ENCODE measurements at regions not wholly inside any gene's neighbourhood (a gene's known extent, or its start where the extent isn't known, plus 50 kb on each side); places are given as distances from the start of the nearest gene placed in this dataset.

DNA sequence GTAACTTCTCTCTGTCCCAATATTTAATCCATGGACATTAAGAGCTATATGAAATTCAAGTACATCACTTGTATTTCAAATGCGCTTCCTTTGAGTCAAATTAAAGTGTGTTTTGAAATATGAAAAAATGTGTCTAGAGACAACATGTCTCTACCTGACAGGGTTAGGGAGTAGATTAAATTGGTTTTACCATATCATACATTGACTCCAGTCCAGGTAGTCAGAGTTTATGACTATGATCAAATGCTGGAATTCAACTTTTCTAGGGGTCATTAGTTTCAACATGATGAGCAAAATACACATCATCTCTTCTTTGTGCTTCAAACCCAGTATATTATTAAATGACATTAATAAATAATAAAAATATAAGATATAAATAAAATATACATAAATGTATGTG is 259.2 kb downstream of the CDH10 start:
- no peak for DNase-seq

DNA sequence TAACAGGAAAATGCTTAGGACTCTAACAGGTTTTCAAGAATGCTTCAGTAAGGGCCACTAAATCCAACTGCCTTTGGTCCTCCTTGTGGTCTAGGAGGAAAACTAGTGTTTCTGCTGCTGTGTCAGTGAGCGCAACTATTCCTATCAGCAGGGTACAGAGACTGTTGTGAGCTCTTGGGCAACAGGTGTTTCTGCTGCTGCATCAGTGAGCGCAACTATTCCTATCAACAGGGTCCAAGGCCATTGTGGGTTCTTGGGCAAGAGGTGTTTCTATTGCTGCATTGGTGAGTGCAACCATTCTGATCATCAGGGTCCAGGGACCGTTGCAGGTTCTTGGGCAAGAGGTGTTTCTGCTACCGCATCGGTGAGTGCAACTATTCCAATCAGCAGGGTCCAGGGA is 256.3 kb downstream of the CDH10 start:
- DNase-seq: no peak

DNA sequence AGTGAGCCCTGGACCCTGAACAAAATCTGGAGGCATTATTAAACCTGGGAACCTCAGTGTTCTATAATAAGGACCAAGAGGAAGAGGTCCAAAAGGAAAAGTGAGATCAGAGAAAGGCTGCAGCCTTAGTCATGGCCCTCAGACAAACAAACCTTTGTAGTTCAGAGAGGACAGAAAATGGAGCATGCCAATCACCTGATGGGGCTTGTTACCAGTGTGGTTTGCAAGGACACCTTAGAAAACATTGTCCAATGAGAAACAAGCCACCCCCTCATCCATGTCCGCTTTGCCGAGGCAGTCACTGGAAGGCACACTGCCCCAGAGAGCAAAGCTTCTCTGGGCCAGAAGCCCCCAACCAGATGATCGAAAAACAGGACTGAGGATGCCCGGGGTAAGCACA is 254.8 kb downstream of the CDH10 start:
- no peak for DNase-seq

GRCh38 chr5:24391816-24392215 is 253.0 kb downstream of the CDH10 start:
- no peak for DNase-seq

DNA sequence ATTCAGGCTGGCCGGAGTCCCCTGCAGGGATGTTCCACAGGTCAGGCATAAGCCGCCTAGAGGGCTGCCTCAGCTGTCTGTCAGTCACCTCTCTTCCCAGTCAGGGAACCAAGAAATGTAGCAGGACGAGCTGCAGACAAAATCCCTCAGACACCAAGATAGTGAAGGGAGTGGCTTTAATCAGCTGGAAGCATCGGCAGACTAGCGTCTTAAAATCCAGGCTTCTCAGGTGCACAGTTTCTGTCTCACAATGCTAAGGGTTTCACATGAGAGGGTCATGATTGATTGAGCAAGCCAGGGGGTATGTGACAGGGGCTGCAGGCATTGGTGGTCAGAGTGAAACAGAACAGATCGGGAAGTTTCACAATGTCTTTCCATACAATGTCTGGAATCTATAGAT is 247.2 kb downstream of the CDH10 start:
- DNase-seq: no peak

- no peak for DNase-seq
Measured at GRCh38 chr5:24401773-24402172, 243.0 kb downstream of the CDH10 start.

- DNase-seq: no peak
Measured at GRCh38 chr5:24407466-24407865, 237.3 kb downstream of the CDH10 start.

GRCh38 chr5:24428345-24428744 is 216.4 kb downstream of the CDH10 start:
- no peak for DNase-seq

DNA sequence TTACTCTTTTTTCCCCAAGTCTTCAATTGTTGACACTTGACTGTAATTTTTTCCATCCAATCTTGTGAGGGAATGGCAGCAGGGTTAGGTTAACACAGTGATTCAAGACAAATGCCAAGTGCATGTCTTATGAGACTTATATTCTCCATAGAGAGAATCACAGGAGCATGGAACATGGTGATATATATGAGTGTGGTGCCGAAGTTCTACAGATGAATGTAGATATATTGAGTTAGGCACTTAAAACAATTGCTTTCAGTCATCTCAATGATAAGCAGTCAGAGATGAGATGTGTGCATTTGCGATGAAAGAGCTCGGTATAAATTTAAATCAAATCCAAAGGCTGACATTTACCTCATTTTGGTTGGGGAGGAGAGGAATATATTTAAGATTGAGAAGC is 211.2 kb downstream of the CDH10 start:
- DNase-seq: no peak

All from stimulated activated CD4-positive, alpha-beta T cell treated with anti-CD3 and anti-CD28 coated beads, Interleukin-1b, Interleukin-23, amount 100 ng/mL, for 48 hours (primary cell).